Ectodermal cell (in vitro differentiated cells): ENCODE measurements at regions not wholly inside any gene's neighbourhood (a gene's known extent, or its start where the extent isn't known, plus 50 kb on each side); places are given as distances from the start of the nearest gene placed in this dataset.

ENCODE experiments used
- H3K27ac ChIP-seq: 2 replicates; pipeline ENCODE4 v1.7.0; 2013; ENCODE audit warnings: mild to moderate bottlenecking, low read depth, low read length; ENCODE audit not compliant: insufficient read depth, poor library complexity, severe bottlenecking
- H3K27me3 ChIP-seq: 2 replicates; pipeline ENCODE4 v1.7.0; 2013; ENCODE audit warnings: mild to moderate bottlenecking, low read length; ENCODE audit not compliant: insufficient read depth, control insufficient read depth, poor library complexity, severe bottlenecking
- H3K36me3 ChIP-seq: one replicate; pipeline ENCODE4 v1.7.0; 2013; ENCODE audit warnings: low read length; ENCODE audit not compliant: control insufficient read depth, insufficient read depth
- H3K4me1 ChIP-seq: one replicate; pipeline ENCODE4 v1.7.0; 2013; ENCODE audit warnings: low read length; ENCODE audit not compliant: control insufficient read depth, insufficient read depth
- H3K4me3 ChIP-seq: 2 replicates; pipeline ENCODE4 v1.7.0; 2013; ENCODE audit warnings: low read depth, low read length, control low read depth; ENCODE audit not compliant: insufficient read depth
- H3K9me3 ChIP-seq: 2 replicates; pipeline ENCODE4 v1.7.0; 2013; ENCODE audit warnings: mild to moderate bottlenecking, low read length, moderate library complexity; ENCODE audit not compliant: control insufficient read depth
- WGBS, 2 experiments: methylation state at CpG; one replicate each; pipeline ENCODE4 v1.1.7; 2013; ENCODE audit warnings: missing lambda C conversion rate in 2 of 2; 5-methylcytosine and 5-hydroxymethylcytosine counted together

- H3K27me3 ChIP-seq: no peaks in the 10 kb centered on the region
- no peaks in the 10 kb centered on the region for H3K4me1 ChIP-seq
- H3K27ac ChIP-seq: no peak overlapping the region
- no peaks in the 10 kb centered on the region for H3K36me3 ChIP-seq
- no peaks in the 10 kb centered on the region for H3K9me3 ChIP-seq
- H3K4me3 ChIP-seq: no peak overlapping the region
- 79 to 90% methylated on average over 2 of the region's 2 CpGs for WGBS, 2 experiments
Observed at GRCh38 chr10:120748519-120748918, 102.6 kb upstream of the WDR11 start.

- Histone ChIP-seq H3K4me1 (no peaks in the 10 kb centered on the region), H3K27ac (no peak overlapping the region), H3K4me3 (no peak overlapping the region), H3K9me3 (no peaks in the 10 kb centered on the region), H3K36me3 (no peaks in the 10 kb centered on the region), H3K27me3 (no peaks in the 10 kb centered on the region)
- 88% methylated on average over 2 of the region's 2 CpGs for WGBS, 2 experiments
Observed at GRCh38 chr10:120749072-120749471, 102.1 kb upstream of the WDR11 start.

DNA sequence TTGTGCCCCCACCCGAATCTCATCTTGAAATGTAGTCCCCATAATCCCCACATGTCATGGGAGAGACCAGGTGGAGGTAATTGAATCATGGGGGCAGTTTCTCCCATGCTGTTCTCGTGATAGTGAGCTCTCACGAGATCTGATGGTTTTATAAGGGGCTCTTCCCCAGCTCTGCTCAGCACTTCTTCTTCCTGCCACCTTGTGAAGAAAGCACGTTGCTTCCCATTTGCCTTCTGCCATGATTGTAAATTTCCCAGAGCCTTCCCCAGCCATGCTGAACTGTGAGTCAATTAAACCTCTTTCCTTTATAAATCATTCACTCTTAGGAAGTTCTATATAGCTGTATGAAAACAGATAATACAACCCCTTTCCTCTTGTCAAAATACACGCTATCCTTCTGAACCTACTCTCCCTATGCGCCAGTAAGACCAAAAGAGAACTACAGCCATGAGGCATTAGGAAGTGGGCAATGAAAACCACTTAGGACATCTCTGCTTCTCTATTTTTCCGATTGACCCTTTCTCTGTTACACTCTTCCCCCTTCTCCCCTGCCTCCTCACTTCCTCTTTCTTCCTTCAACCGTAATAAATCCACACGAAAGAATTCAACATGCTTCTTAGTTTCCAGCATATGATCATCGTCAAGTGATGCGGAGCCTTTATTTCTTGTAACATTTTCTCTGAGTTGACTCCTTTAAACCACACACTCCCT is 101.2 kb upstream of the WDR11 start:
- Histone ChIP-seq H3K4me3 (no peak overlapping the region), H3K27me3 (no peaks in the 10 kb centered on the region), H3K4me1 (no peaks in the 10 kb centered on the region), H3K27ac (no peak overlapping the region), H3K9me3 (no peaks in the 10 kb centered on the region), H3K36me3 (no peaks in the 10 kb centered on the region)
- WGBS, 2 experiments: 93 to 95% methylated on average over 11 of the region's 11 CpGs

DNA sequence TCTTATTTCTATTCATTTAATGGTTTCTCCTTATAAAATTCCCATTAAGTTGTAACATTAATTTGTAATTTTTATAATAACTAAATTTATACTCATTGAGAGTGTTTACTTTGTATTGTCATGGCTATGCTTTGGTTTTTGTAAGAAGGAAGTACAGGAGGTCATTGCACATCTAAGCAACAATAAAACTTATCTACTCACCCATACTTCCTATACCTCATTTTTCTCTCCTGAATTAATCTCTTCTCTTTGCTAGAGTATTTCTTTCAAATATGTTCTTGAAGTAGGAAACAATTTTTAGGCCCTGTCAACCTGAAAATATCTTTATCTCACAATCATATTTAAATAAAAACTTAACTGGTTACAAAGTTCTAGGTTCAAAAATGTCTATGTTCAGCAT is 95.4 kb upstream of the WDR11 start:
- H3K4me1 ChIP-seq: no peaks in the 10 kb centered on the region
- no peaks in the 10 kb centered on the region for H3K27me3 ChIP-seq
- H3K36me3 ChIP-seq: no peaks in the 10 kb centered on the region
- H3K9me3 ChIP-seq: no peaks in the 10 kb centered on the region
- no peak overlapping the region for H3K4me3 ChIP-seq
- H3K27ac ChIP-seq: no peak overlapping the region

- H3K4me3 ChIP-seq: no peak overlapping the region
- H3K4me1 ChIP-seq: no peaks in the 10 kb centered on the region
- H3K27ac ChIP-seq: no peak overlapping the region
- no peaks in the 10 kb centered on the region for H3K27me3 ChIP-seq
- no peaks in the 10 kb centered on the region for H3K36me3 ChIP-seq
- 86 to 93% methylated on average over 4 of the region's 4 CpGs for WGBS, 2 experiments
- H3K9me3 ChIP-seq: no peaks in the 10 kb centered on the region
Observed at GRCh38 chr10:120760253-120760652, 90.9 kb upstream of the WDR11 start.

GRCh38 chr10:120761951-120762350 is 89.2 kb upstream of the WDR11 start:
- WGBS, 2 experiments: 86 to 89% methylated on average over 5 of the region's 5 CpGs

GRCh38 chr10:120765226-120765803 is 85.8 kb upstream of the WDR11 start:
- WGBS, 2 experiments: 86% methylated on average over 1 of the region's 1 CpG; no CpG with 5 or more reads in 1 of the 2 experiments
- no peak overlapping the region for H3K27ac ChIP-seq
- no peak overlapping the region for H3K4me3 ChIP-seq

More at GRCh38 chr10:120761951-120762350, 89.2 kb upstream of the WDR11 start:
- no peaks in the 10 kb centered on the region for H3K9me3 ChIP-seq
- H3K27me3 ChIP-seq: no peaks in the 10 kb centered on the region
- H3K4me1 ChIP-seq: no peaks in the 10 kb centered on the region
- no peak overlapping the region for H3K4me3 ChIP-seq
- no peaks in the 10 kb centered on the region for H3K36me3 ChIP-seq
- no peak overlapping the region for H3K27ac ChIP-seq

GRCh38 chr10:120768227-120768626 is 82.9 kb upstream of the WDR11 start:
- H3K4me1 ChIP-seq: peaks cover 12% of the 10 kb centered on the region
- no peak overlapping the region for H3K4me3 ChIP-seq
- H3K27me3 ChIP-seq: no peaks in the 10 kb centered on the region
- no peak overlapping the region for H3K27ac ChIP-seq
- H3K36me3 ChIP-seq: no peaks in the 10 kb centered on the region
- H3K9me3 ChIP-seq: no peaks in the 10 kb centered on the region
- WGBS, 2 experiments: 89 to 91% methylated on average over 3 of the region's 3 CpGs

More at GRCh38 chr10:120765226-120765803, 85.8 kb upstream of the WDR11 start:
- Histone ChIP-seq H3K9me3 (no peaks in the 10 kb centered on the region), H3K4me1 (peaks cover 12% of the 10 kb centered on the region), H3K27me3 (no peaks in the 10 kb centered on the region), H3K36me3 (no peaks in the 10 kb centered on the region)

- WGBS, 2 experiments: 94 to 97% methylated on average over 4 of the region's 4 CpGs
Observed at GRCh38 chr10:120770496-120770895, 80.7 kb upstream of the WDR11 start.

GRCh38 chr10:120776442-120776841 is 74.7 kb upstream of the WDR11 start:
- Histone ChIP-seq H3K36me3 (no peaks in the 10 kb centered on the region), H3K4me1 (peaks cover 9% of the 10 kb centered on the region), H3K27me3 (no peaks in the 10 kb centered on the region), H3K9me3 (no peaks in the 10 kb centered on the region), H3K27ac (no peak overlapping the region), H3K4me3 (no peak overlapping the region)
- 85 to 96% methylated on average over 1 of the region's 1 CpG for WGBS, 2 experiments

More at GRCh38 chr10:120770496-120770895, 80.7 kb upstream of the WDR11 start:
- Histone ChIP-seq H3K9me3 (no peaks in the 10 kb centered on the region), H3K4me1 (peaks cover 21% of the 10 kb centered on the region), H3K4me3 (no peak overlapping the region), H3K27ac (no peak overlapping the region), H3K36me3 (no peaks in the 10 kb centered on the region), H3K27me3 (no peaks in the 10 kb centered on the region)
